Central memory CD4-positive, alpha-beta T cell (primary cell): ENCODE measurements at regions not wholly inside any gene's neighbourhood (a gene's known extent, or its start where the extent isn't known, plus 50 kb on each side); places are given as distances from the start of the nearest gene placed in this dataset.

ENCODE experiments used
- DNase-seq: peaks from one replicate; pipeline ENCODE4 v3.0.0; 2022

GRCh38 chr20:48166082-48166835 is 381.0 kb upstream of the SULF2 start:
- DNase-seq = no peak

- no peak for DNase-seq
These were observed 380.1 kb upstream of the SULF2 start for GRCh38 chr20:48165401-48165685.

- DNase-seq = no peak
These were observed 379.5 kb upstream of the SULF2 start for GRCh38 chr20:48164566-48165400.

- no peak for DNase-seq
These were observed 378.8 kb upstream of the SULF2 start for GRCh38 chr20:48164034-48164433.

- DNase-seq = no peak
These were observed 378.2 kb upstream of the SULF2 start for GRCh38 chr20:48163505-48163904.

- DNase-seq = no peak
These were observed 377.3 kb upstream of the SULF2 start for GRCh38 chr20:48162621-48163020.

GRCh38 chr20:48159145-48160008 is 374.1 kb upstream of the SULF2 start:
- DNase-seq = no peak

- DNase-seq = no peak
These were observed 372.7 kb upstream of the SULF2 start for GRCh38 chr20:48158014-48158413.

GRCh38 chr20:48156951-48157700 is 371.8 kb upstream of the SULF2 start:
- no peak for DNase-seq

GRCh38 chr20:48156521-48156920 is 371.2 kb upstream of the SULF2 start:
- DNase-seq = no peak

- DNase-seq = no peak
These were observed 370.0 kb upstream of the SULF2 start for GRCh38 chr20:48155268-48155667.

GRCh38 chr20:48154040-48154765 is 368.9 kb upstream of the SULF2 start:
- DNase-seq = no peak

- DNase-seq = no peak
These were observed 368.2 kb upstream of the SULF2 start for GRCh38 chr20:48153523-48153922.

- DNase-seq = no peak
These were observed 367.8 kb upstream of the SULF2 start for GRCh38 chr20:48153103-48153502.

GRCh38 chr20:48150568-48150967 is 365.3 kb upstream of the SULF2 start:
- DNase-seq = no peak

- no peak for DNase-seq
These were observed 364.6 kb upstream of the SULF2 start for GRCh38 chr20:48149902-48150301.

- DNase-seq = no peak
These were observed 363.8 kb upstream of the SULF2 start for GRCh38 chr20:48148916-48149672.

GRCh38 chr20:48148020-48148419 is 362.7 kb upstream of the SULF2 start:
- DNase-seq = no peak

GRCh38 chr20:48147311-48147710 is 362.0 kb upstream of the SULF2 start:
- DNase-seq = no peak

- DNase-seq = no peak
These were observed 361.6 kb upstream of the SULF2 start for GRCh38 chr20:48146877-48147276.

- no peak for DNase-seq
These were observed 361.0 kb upstream of the SULF2 start for GRCh38 chr20:48146308-48146707.
